ENCODE measurements at regions not wholly inside any gene's neighbourhood (a gene's known extent, or its start where the extent isn't known, plus 50 kb on each side); places are given as distances from the start of the nearest gene placed in this dataset.

DNA sequence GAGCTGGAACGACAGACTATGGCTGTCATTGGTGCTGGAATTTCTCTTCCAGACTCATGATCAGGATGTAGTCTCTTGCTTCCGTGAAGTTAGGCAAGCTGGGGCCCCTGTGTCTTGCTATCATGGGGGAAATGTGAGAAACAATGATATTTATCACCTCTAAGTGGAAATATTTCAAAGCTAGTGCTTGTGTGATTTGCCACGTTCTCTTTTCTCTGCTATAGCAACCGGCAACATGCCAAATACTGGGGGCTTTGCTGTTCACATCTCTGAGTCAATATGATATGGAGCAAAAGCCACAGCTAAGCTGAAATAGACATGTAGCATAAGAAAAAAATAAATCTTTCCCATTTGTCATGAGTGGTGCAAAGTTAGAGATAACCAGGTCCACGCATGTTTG lies 668.2 kb upstream of the IGFBP3 start:
- no peak for TF ChIP-seq CTCF (IDR thresholded peaks at IDR 0.05; ENCODE audit: low read depth, low read length, missing control alignments)
- Histone ChIP-seq H3K27ac (no peak overlapping the region), H3K4me3 (ENCODE audit: low read depth, low read length) (no peak overlapping the region), H3K27me3 (replicated peaks) (no peaks in the 10 kb centered on the region), H3K36me3 (replicated peaks) (no peaks in the 10 kb centered on the region)
- DNase-seq: no peak
- in situ Hi-C loops (cut with HindIII; ENCODE audit: low pct_ligation_motif_present, low sequenced_read_pairs): no loop called here

GRCh38 chr7:46586406-46586805 lies 665.3 kb upstream of the IGFBP3 start:
- Histone ChIP-seq H3K4me3 (ENCODE audit: low read depth, low read length) (no peak overlapping the region), H3K27me3 (replicated peaks) (no peaks in the 10 kb centered on the region), H3K27ac (no peak overlapping the region), H3K36me3 (replicated peaks) (no peaks in the 10 kb centered on the region)
- TF ChIP-seq CTCF (IDR thresholded peaks at IDR 0.05; ENCODE audit: low read depth, low read length, missing control alignments): no peak
- in situ Hi-C loops (cut with HindIII; ENCODE audit: low pct_ligation_motif_present, low sequenced_read_pairs): no loop called here
- no peak for DNase-seq

GRCh38 chr7:46583656-46584055 lies 662.6 kb upstream of the IGFBP3 start:
- no peak for DNase-seq
- Histone ChIP-seq H3K4me3 (ENCODE audit: low read depth, low read length) (no peak overlapping the region), H3K27ac (no peak overlapping the region), H3K27me3 (replicated peaks) (no peaks in the 10 kb centered on the region), H3K36me3 (replicated peaks) (no peaks in the 10 kb centered on the region)
- in situ Hi-C loops (cut with HindIII; ENCODE audit: low pct_ligation_motif_present, low sequenced_read_pairs): no loop called here
- no peak for TF ChIP-seq CTCF (IDR thresholded peaks at IDR 0.05; ENCODE audit: low read depth, low read length, missing control alignments)

DNA sequence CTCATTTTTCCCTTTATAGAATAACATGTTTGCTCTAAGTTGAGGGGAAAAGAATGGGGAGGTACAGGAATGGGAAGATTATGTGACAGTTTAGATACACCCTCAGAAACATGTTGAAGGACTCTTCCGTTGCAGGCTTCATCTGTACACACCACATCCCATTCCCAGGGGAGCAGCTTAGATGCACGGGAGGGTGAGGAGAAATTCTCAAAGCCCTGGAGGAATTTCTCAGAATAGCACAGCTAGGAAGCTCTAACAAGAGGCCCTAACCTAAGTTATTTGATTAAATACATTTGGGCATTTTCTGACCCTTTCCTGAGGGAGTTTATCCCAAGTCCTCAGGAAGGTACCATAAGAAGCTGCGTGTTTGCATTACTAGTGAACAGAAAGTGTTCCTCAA lies 660.2 kb upstream of the IGFBP3 start:
- TF ChIP-seq CTCF (IDR thresholded peaks at IDR 0.05; ENCODE audit: low read depth, low read length, missing control alignments): no peak
- Histone ChIP-seq H3K36me3 (replicated peaks) (no peaks in the 10 kb centered on the region), H3K27ac (no peak overlapping the region), H3K27me3 (replicated peaks) (no peaks in the 10 kb centered on the region), H3K4me3 (ENCODE audit: low read depth, low read length) (no peak overlapping the region)
- in situ Hi-C loops (cut with HindIII; ENCODE audit: low pct_ligation_motif_present, low sequenced_read_pairs): no loop called here
- no peak for DNase-seq

GRCh38 chr7:46580766-46581165 lies 659.7 kb upstream of the IGFBP3 start:
- TF ChIP-seq CTCF (IDR thresholded peaks at IDR 0.05; ENCODE audit: low read depth, low read length, missing control alignments): no peak
- DNase-seq: no peak
- Histone ChIP-seq H3K36me3 (replicated peaks) (no peaks in the 10 kb centered on the region), H3K4me3 (ENCODE audit: low read depth, low read length) (no peak overlapping the region), H3K27me3 (replicated peaks) (no peaks in the 10 kb centered on the region), H3K27ac (no peak overlapping the region)
- in situ Hi-C loops (cut with HindIII; ENCODE audit: low pct_ligation_motif_present, low sequenced_read_pairs): no loop called here

- no peaks in the 10 kb centered on the region for H3K27me3 ChIP-seq (replicated peaks)
- no peak for DNase-seq
- H3K27ac ChIP-seq: peak overlapping the region; percentile 73
- no peak for TF ChIP-seq CTCF (IDR thresholded peaks at IDR 0.05; ENCODE audit: low read depth, low read length, missing control alignments)
- in situ Hi-C loops (cut with HindIII; ENCODE audit: low pct_ligation_motif_present, low sequenced_read_pairs): no loop called here
- no peaks in the 10 kb centered on the region for H3K36me3 ChIP-seq (replicated peaks)
- H3K4me3 ChIP-seq (ENCODE audit: low read depth, low read length): no peak overlapping the region
These were observed 656.3 kb upstream of the IGFBP3 start for GRCh38 chr7:46577394-46577793.

Measured in brain microvascular endothelial cell (primary cell).